ENCODE measurements at regions not wholly inside any gene's neighbourhood (a gene's known extent, or its start where the extent isn't known, plus 50 kb on each side); places are given as distances from the start of the nearest gene placed in this dataset.

- no peak for DNase-seq (ENCODE audit: low spot score)
Observed at GRCh38 chr4:176507845-176508533, 188.2 kb downstream of the SPCS3 start.

GRCh38 chr4:176508780-176509331, 189.1 kb downstream of the SPCS3 start:
- DNase-seq (ENCODE audit: low spot score), result no peak

- DNase-seq (ENCODE audit: low spot score), result no peak
Observed at GRCh38 chr4:176525576-176525975, 205.8 kb downstream of the SPCS3 start.

GRCh38 chr4:176526704-176527103, 206.9 kb downstream of the SPCS3 start:
- no peak for DNase-seq (ENCODE audit: low spot score)

GRCh38 chr4:176529574-176529973, 209.8 kb downstream of the SPCS3 start:
- DNase-seq (ENCODE audit: low spot score), result no peak

GRCh38 chr4:176533159-176533558, 213.4 kb downstream of the SPCS3 start:
- no peak for DNase-seq (ENCODE audit: low spot score)

- DNase-seq (ENCODE audit: low spot score), result peak; percentile 73
Observed at GRCh38 chr4:176534566-176534965, 214.8 kb downstream of the SPCS3 start.

- peak; percentile 93 for DNase-seq (ENCODE audit: low spot score)
Observed at GRCh38 chr4:176538217-176538925, 218.6 kb downstream of the SPCS3 start.

- no peak for DNase-seq (ENCODE audit: low spot score)
Observed at GRCh38 chr4:176539091-176539784, 219.5 kb downstream of the SPCS3 start.

GRCh38 chr4:176539785-176540175, 220.0 kb downstream of the SPCS3 start:
- no peak for DNase-seq (ENCODE audit: low spot score)

- no peak for DNase-seq (ENCODE audit: low spot score)
Observed at GRCh38 chr4:176540814-176541213, 221.0 kb downstream of the SPCS3 start.

GRCh38 chr4:176545872-176546271, 226.1 kb downstream of the SPCS3 start:
- peak; percentile 64 for DNase-seq (ENCODE audit: low spot score)

GRCh38 chr4:176546975-176547374, 227.2 kb downstream of the SPCS3 start:
- peak; percentile 33 for DNase-seq (ENCODE audit: low spot score)

- peak; percentile 71 for DNase-seq (ENCODE audit: low spot score)
Observed at GRCh38 chr4:176548571-176548970, 228.8 kb downstream of the SPCS3 start.

- DNase-seq (ENCODE audit: low spot score), result peak; percentile 30
Observed at GRCh38 chr4:176549161-176549865, 229.5 kb downstream of the SPCS3 start.

- DNase-seq (ENCODE audit: low spot score), result no peak
Observed at GRCh38 chr4:176558661-176559060, 234.1 kb downstream of the VEGFC start.

GRCh38 chr4:176561368-176561767, 231.4 kb downstream of the VEGFC start:
- DNase-seq (ENCODE audit: low spot score), result no peak

- no peak for DNase-seq (ENCODE audit: low spot score)
Observed at GRCh38 chr4:176563591-176563990, 229.1 kb downstream of the VEGFC start.

GRCh38 chr4:176565049-176565448, 227.7 kb downstream of the VEGFC start:
- no peak for DNase-seq (ENCODE audit: low spot score)

- DNase-seq (ENCODE audit: low spot score), result no peak
Observed at GRCh38 chr4:176566769-176567168, 226.0 kb downstream of the VEGFC start.

- no peak for DNase-seq (ENCODE audit: low spot score)
Observed at GRCh38 chr4:176568238-176568637, 224.5 kb downstream of the VEGFC start.

- DNase-seq (ENCODE audit: low spot score), result no peak
Observed at GRCh38 chr4:176569301-176569700, 223.4 kb downstream of the VEGFC start.
